SK-N-SH treated with all-trans-retinoic acid at 6 μM for 48 hours (cell line): ENCODE measurements at regions not wholly inside any gene's neighbourhood (a gene's known extent, or its start where the extent isn't known, plus 50 kb on each side); places are given as distances from the start of the nearest gene placed in this dataset.

Source experiments
- CSDC2 ChIP-seq: fragments of 250-450 bp; sonication (Bioruptor Pico); IDR thresholded peaks from 2 replicates; pipeline ENCODE4 v1.5.0; 2020; ENCODE audit warnings: mild to moderate bottlenecking, moderate library complexity
- ESRRG ChIP-seq: fragments of 250-450 bp; sonication (Bioruptor Pico); IDR thresholded peaks from 2 replicates; pipeline ENCODE4 v1.6.1; 2021; ENCODE audit warnings: mild to moderate bottlenecking
- GLIS3 ChIP-seq: fragments of 250-450 bp; sonication (Bioruptor Pico); IDR thresholded peaks from 2 replicates; pipeline ENCODE4 v1.5.0; 2020; ENCODE audit warnings: mild to moderate bottlenecking, moderate library complexity
- OSR1 ChIP-seq: fragments of 250-450 bp; sonication (Bioruptor Pico); IDR thresholded peaks from 2 replicates; pipeline ENCODE4 v1.8.0; 2022; ENCODE audit warnings: moderate library complexity, mild to moderate bottlenecking, inconsistent platforms
- ZFP3 ChIP-seq: fragments of 250-450 bp; sonication (Bioruptor Pico); IDR thresholded peaks from 2 replicates; pipeline ENCODE4 v1.5.0; 2020; ENCODE audit warnings: mild to moderate bottlenecking, moderate library complexity
- ZNF565 ChIP-seq: fragments of 450-650 bp; formaldehyde crosslinking; conservative IDR thresholded peaks from 2 replicates; pipeline ENCODE4 v1.5.0; 2020; ENCODE audit warnings: low read depth, mild to moderate bottlenecking, moderate library complexity
- ZNF8 ChIP-seq: fragments of 450-650 bp; formaldehyde crosslinking; IDR thresholded peaks from 2 replicates; pipeline ENCODE4 v1.5.0; 2020; ENCODE audit warnings: mild to moderate bottlenecking, moderate library complexity
- TF ChIP-seq, protein P1 (sequence below): fragments of 250-450 bp; sonication (Bioruptor Pico); IDR thresholded peaks from 2 replicates; pipeline ENCODE4 v1.5.1; 2020; ENCODE audit warnings: low read depth, mild to moderate bottlenecking, moderate library complexity
- TF ChIP-seq, protein P2 (sequence below): fragments of 250-450 bp; sonication (Bioruptor Pico); IDR thresholded peaks from 2 replicates; pipeline ENCODE4 v1.8.0; 2020; ENCODE audit warnings: mild to moderate bottlenecking, moderate library complexity, borderline replicate concordance

DNA sequence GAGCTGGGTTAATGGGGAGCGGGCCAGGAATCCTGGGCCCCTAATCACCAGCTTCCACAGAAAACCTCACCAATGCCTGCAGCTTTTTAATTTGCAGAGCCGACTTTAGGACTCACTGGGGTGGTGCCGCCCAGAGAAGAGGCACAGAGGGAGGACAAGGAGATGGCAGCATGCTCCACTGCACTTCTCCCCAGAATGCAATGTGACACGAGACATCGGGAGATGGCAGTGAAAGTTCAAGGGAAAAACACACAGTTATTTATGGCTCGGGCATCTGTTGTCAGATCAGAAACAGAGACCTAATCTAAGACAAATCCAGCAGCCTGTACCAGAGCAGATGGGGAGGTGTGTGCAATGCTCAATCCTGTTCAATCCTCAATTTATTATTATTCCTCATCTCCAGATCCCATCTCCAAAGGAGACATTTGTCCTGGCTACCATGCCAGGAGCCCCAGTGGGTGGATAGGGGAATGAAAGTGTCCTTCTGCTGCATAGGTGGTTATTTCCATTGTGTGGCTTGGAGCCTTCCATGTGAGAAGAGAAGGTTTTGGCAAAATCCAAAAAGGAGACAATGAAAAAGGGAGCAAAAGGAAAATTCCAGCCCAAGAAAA is 250.0 kb downstream of the NXPE2 start:
- TF ChIP-seq, protein P1, sequence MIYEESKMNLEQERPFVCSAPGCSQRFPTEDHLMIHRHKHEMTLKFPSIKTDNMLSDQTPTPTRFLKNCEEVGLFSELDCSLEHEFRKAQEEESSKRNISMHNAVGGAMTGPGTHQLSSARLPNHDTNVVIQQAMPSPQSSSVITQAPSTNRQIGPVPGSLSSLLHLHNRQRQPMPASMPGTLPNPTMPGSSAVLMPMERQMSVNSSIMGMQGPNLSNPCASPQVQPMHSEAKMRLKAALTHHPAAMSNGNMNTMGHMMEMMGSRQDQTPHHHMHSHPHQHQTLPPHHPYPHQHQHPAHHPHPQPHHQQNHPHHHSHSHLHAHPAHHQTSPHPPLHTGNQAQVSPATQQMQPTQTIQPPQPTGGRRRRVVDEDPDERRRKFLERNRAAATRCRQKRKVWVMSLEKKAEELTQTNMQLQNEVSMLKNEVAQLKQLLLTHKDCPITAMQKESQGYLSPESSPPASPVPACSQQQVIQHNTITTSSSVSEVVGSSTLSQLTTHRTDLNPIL (CRISPR knock-in tag), result no peak
- no peak for TF ChIP-seq CSDC2 (CRISPR knock-in tag)
- no peak for TF ChIP-seq OSR1
- TF ChIP-seq ZFP3 (CRISPR knock-in tag), result no peak
- TF ChIP-seq, protein P2, sequence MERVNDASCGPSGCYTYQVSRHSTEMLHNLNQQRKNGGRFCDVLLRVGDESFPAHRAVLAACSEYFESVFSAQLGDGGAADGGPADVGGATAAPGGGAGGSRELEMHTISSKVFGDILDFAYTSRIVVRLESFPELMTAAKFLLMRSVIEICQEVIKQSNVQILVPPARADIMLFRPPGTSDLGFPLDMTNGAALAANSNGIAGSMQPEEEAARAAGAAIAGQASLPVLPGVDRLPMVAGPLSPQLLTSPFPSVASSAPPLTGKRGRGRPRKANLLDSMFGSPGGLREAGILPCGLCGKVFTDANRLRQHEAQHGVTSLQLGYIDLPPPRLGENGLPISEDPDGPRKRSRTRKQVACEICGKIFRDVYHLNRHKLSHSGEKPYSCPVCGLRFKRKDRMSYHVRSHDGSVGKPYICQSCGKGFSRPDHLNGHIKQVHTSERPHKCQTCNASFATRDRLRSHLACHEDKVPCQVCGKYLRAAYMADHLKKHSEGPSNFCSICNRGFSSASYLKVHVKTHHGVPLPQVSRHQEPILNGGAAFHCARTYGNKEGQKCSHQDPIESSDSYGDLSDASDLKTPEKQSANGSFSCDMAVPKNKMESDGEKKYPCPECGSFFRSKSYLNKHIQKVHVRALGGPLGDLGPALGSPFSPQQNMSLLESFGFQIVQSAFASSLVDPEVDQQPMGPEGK (CRISPR knock-in tag), result no peak
- TF ChIP-seq ESRRG, result no peak
- no peak for TF ChIP-seq ZNF8 (CRISPR knock-in tag)
- no peak for TF ChIP-seq ZNF565 (CRISPR knock-in tag)
- no peak for TF ChIP-seq GLIS3
